ENCODE measurements at regions not wholly inside any gene's neighbourhood (a gene's known extent, or its start where the extent isn't known, plus 50 kb on each side); places are given as distances from the start of the nearest gene placed in this dataset.

DNA sequence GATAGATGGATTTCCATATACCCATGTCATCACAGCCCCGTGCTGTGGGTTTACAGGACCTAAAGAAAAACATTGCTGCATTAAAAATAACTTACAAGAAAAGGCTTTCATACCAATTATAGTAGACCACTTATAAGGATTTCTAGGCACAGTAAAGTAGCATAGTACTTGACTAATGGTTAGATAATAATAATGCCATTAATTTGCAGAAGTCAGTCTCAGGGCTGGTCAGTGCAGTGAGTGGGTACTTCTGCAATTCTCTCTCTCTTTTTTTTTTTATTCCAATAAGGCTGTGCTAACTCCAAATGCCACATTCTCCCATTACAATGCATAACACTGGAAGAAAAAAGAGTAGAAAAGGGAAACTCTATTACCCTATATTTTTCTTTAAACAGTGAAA is 73.1 kb upstream of the TMPRSS15 start:
- intact Hi-C loops (cut with DNase I; ENCODE audit: low total_unique reads), result no loop called here
- Histone ChIP-seq H3K9me3 (peaks cover 0 to 11% (median 2%) of the 10 kb centered on the region in 8 donors), H3K36me3 (no peaks in the 10 kb centered on the region), H3K4me3 (no peak overlapping the region), H3K4me1 (no peaks in the 10 kb centered on the region), H3K27ac (no peak overlapping the region), H3K27me3 (replicated peaks in 1 of 7) (no peaks in the 10 kb centered on the region)
- WGBS, 5 donors, result 59 to 87% (median 68%) methylated on average over 1 of the region's 1 CpG
- DNase-seq, result no peak
- no peak for TF ChIP-seq POLR2A (IDR thresholded peaks at IDR 0.05)
- TF ChIP-seq, protein P1, sequence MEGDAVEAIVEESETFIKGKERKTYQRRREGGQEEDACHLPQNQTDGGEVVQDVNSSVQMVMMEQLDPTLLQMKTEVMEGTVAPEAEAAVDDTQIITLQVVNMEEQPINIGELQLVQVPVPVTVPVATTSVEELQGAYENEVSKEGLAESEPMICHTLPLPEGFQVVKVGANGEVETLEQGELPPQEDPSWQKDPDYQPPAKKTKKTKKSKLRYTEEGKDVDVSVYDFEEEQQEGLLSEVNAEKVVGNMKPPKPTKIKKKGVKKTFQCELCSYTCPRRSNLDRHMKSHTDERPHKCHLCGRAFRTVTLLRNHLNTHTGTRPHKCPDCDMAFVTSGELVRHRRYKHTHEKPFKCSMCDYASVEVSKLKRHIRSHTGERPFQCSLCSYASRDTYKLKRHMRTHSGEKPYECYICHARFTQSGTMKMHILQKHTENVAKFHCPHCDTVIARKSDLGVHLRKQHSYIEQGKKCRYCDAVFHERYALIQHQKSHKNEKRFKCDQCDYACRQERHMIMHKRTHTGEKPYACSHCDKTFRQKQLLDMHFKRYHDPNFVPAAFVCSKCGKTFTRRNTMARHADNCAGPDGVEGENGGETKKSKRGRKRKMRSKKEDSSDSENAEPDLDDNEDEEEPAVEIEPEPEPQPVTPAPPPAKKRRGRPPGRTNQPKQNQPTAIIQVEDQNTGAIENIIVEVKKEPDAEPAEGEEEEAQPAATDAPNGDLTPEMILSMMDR (IDR thresholded peaks at IDR 0.05 in 8 of 11, conservative IDR thresholded peaks at IDR 0.05 in 3 of 11), result no peak
- no peak for TF ChIP-seq POLR2AphosphoS5 (IDR thresholded peaks at IDR 0.05)

GRCh38 chr21:18477043-18477442 is 73.5 kb upstream of the TMPRSS15 start:
- no peak for TF ChIP-seq POLR2AphosphoS5 (IDR thresholded peaks at IDR 0.05)
- TF ChIP-seq, protein P1 (IDR thresholded peaks at IDR 0.05 in 8 of 11, conservative IDR thresholded peaks at IDR 0.05 in 3 of 11), result no peak
- no peak for TF ChIP-seq POLR2A (IDR thresholded peaks at IDR 0.05)
- WGBS, 5 donors, result 78 to 86% (median 84%) methylated on average over 7 of the region's 7 CpGs

GRCh38 chr21:18478513-18478912 is 74.9 kb upstream of the TMPRSS15 start:
- Histone ChIP-seq H3K4me3 (no peak overlapping the region), H3K9me3 (peaks cover 0 to 11% (median 2%) of the 10 kb centered on the region in 8 donors), H3K36me3 (no peaks in the 10 kb centered on the region), H3K27me3 (replicated peaks in 1 of 7) (no peaks in the 10 kb centered on the region), H3K27ac (no peak overlapping the region), H3K4me1 (no peaks in the 10 kb centered on the region)
- DNase-seq, result no peak
- WGBS, 5 donors, result 0 to 83% (median 0%) methylated on average over 1 of the region's 1 CpG
- no peak for TF ChIP-seq POLR2A (IDR thresholded peaks at IDR 0.05)
- TF ChIP-seq POLR2AphosphoS5 (IDR thresholded peaks at IDR 0.05), result no peak
- TF ChIP-seq, protein P1 (IDR thresholded peaks at IDR 0.05 in 8 of 11, conservative IDR thresholded peaks at IDR 0.05 in 3 of 11), result no peak
- intact Hi-C loops (cut with DNase I; ENCODE audit: low total_unique reads), result no loop called here

More at GRCh38 chr21:18477043-18477442, 73.5 kb upstream of the TMPRSS15 start:
- H3K27me3 ChIP-seq (replicated peaks in 1 of 7), result no peaks in the 10 kb centered on the region
- H3K9me3 ChIP-seq, result peaks cover 0 to 11% (median 2%) of the 10 kb centered on the region in 8 donors
- intact Hi-C loops (cut with DNase I; ENCODE audit: low total_unique reads), result no loop called here
- H3K4me3 ChIP-seq, result no peak overlapping the region
- H3K4me1 ChIP-seq, result no peaks in the 10 kb centered on the region
- H3K27ac ChIP-seq, result no peak overlapping the region
- H3K36me3 ChIP-seq, result no peaks in the 10 kb centered on the region
- DNase-seq, result no peak

GRCh38 chr21:18488252-18488651 is 84.7 kb upstream of the TMPRSS15 start:
- Histone ChIP-seq H3K27ac (no peak overlapping the region), H3K4me1 (no peaks in the 10 kb centered on the region), H3K27me3 (replicated peaks in 1 of 7) (no peaks in the 10 kb centered on the region), H3K9me3 (no peaks in the 10 kb centered on the region), H3K4me3 (no peak overlapping the region), H3K36me3 (no peaks in the 10 kb centered on the region)
- TF ChIP-seq POLR2AphosphoS5 (IDR thresholded peaks at IDR 0.05) (no peak), POLR2A (IDR thresholded peaks at IDR 0.05) (no peak)
- TF ChIP-seq, protein P1 (IDR thresholded peaks at IDR 0.05 in 8 of 11, conservative IDR thresholded peaks at IDR 0.05 in 3 of 11), result no peak
- no peak for DNase-seq
- intact Hi-C loops (cut with DNase I; ENCODE audit: low total_unique reads), result no loop called here
- 68 to 88% (median 80%) methylated on average over 1 of the region's 1 CpG for WGBS, 5 donors
